ENCODE measurements at regions not wholly inside any gene's neighbourhood (a gene's known extent, or its start where the extent isn't known, plus 50 kb on each side); places are given as distances from the start of the nearest gene placed in this dataset.

DNA sequence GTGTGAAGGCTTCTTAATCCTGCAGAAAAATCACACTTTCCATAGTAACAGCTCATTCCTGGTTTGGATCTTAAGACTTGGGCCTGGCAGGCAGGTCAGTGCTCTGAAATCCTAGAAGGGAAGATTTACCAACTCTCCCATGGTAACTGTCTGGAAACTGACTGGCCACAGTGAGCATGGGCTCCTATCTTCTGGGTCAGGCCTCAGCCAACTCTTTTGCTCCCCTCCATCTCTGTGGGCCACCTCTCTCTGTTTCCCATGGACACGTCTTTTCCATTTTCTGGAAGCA, 86.7 kb downstream of the ACAA2 start:
- TF ChIP-seq, protein P1, sequence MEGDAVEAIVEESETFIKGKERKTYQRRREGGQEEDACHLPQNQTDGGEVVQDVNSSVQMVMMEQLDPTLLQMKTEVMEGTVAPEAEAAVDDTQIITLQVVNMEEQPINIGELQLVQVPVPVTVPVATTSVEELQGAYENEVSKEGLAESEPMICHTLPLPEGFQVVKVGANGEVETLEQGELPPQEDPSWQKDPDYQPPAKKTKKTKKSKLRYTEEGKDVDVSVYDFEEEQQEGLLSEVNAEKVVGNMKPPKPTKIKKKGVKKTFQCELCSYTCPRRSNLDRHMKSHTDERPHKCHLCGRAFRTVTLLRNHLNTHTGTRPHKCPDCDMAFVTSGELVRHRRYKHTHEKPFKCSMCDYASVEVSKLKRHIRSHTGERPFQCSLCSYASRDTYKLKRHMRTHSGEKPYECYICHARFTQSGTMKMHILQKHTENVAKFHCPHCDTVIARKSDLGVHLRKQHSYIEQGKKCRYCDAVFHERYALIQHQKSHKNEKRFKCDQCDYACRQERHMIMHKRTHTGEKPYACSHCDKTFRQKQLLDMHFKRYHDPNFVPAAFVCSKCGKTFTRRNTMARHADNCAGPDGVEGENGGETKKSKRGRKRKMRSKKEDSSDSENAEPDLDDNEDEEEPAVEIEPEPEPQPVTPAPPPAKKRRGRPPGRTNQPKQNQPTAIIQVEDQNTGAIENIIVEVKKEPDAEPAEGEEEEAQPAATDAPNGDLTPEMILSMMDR (IDR thresholded peaks at IDR 0.05) = no peak
- TF ChIP-seq POLR2A (IDR thresholded peaks at IDR 0.05) = no peak
